Esophagus (tissue), 2 donors: ENCODE measurements at regions not wholly inside any gene's neighbourhood (a gene's known extent, or its start where the extent isn't known, plus 50 kb on each side); places are given as distances from the start of the nearest gene placed in this dataset.
"Not testable (repeated sequence)": the region's sequence is repeated elsewhere in the genome, so short reads cannot be mapped to it uniquely, and the experiment has no call there.

Experiments used
- H3K27ac ChIP-seq, 2 donors: one replicate each; pipeline ENCODE4 v1.5.1; 2013; ENCODE audit warnings: low read depth in 2 of 2, mild to moderate bottlenecking in 2 of 2, inconsistent platforms in 1 of 2, low read length in 1 of 2, moderate library complexity in 1 of 2
- H3K27me3 ChIP-seq, 2 donors: one replicate each; pipeline ENCODE4 v1.6.1; 2013; ENCODE audit warnings: low read length in 2 of 2, control low read depth in 1 of 2, mild to moderate bottlenecking in 1 of 2; ENCODE audit not compliant: insufficient read depth in 2 of 2, control insufficient read depth in 1 of 2
- H3K36me3 ChIP-seq, 2 donors: one replicate each; pipeline ENCODE4 v1.6.1; 2013; ENCODE audit warnings: low read length in 1 of 2; ENCODE audit not compliant: control insufficient read depth in 2 of 2, insufficient read depth in 2 of 2
- H3K4me1 ChIP-seq, 2 donors: one replicate each; pipeline ENCODE4 v1.6.1; 2013; ENCODE audit warnings: low read length in 1 of 2; ENCODE audit not compliant: control insufficient read depth in 2 of 2, insufficient read depth in 2 of 2
- H3K4me3 ChIP-seq, 2 donors: one replicate each; pipeline ENCODE4 v1.5.1; 2013; ENCODE audit warnings: low read length in 2 of 2, mild to moderate bottlenecking in 2 of 2, low read depth in 1 of 2, moderate library complexity in 1 of 2
- H3K9me3 ChIP-seq, 2 donors: one replicate each; pipeline ENCODE4 v1.6.1; 2013; ENCODE audit warnings: mild to moderate bottlenecking in 2 of 2, low read depth in 1 of 2, low read length in 1 of 2, moderate library complexity in 1 of 2; ENCODE audit not compliant: control insufficient read depth in 2 of 2, insufficient read depth in 1 of 2
- WGBS, 2 donors: extraction: QIAGEN DNeasy Blood & Tissue Kit; methylation state at CpG; one replicate each; pipeline ENCODE4 v1.1.7; 2013; 5-methylcytosine and 5-hydroxymethylcytosine counted together
- donor health status: healthy with polysubstance abuse.
- donor health status: Bipolar disorder and iron deficiency.

DNA sequence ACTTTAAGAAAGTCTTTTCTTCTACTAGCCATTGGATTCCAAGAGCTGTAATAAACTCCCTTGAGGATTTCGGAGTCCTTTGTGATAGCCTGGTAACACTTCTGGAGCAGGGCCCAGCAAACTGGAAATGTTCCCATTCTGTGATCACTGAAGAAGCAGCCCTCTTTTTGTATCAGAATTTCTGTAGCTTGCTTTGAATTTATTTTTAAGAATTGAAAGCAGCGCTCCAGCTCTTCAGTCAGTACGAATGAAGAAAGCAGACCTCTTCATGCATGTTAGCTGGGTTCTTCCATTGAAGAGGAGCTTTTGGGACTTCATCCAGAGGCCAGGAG, 141.5 kb downstream of the AKAP11 start:
- 62 to 63% methylated on average over 3 of the region's 3 CpGs for WGBS, 2 donors
- Histone ChIP-seq H3K27me3 (no peaks in the 10 kb centered on the region), H3K27ac (no peak overlapping the region), H3K4me3 (no peak overlapping the region), H3K36me3 (no peaks in the 10 kb centered on the region), H3K4me1 (no peaks in the 10 kb centered on the region), H3K9me3 (no peaks in the 10 kb centered on the region)

DNA sequence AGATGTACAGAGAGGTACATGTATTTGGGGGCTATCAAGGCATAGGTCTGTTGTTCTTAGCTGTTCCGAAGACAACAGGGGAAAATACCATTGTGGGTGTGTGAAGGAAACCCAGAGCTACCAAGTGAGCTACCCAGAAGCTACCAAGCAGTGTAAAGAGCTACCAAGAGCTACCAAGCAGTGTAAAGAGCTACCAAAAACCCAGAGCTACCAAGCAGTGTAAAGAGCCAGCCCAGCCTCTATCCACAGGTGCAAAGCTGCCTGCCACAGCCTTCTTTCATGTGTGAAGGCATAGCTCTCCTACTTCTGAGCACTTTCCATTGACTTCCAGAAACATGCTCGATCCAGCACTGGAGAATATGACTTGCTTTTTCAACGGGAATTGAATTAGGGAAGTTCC, 145.7 kb downstream of the AKAP11 start:
- Histone ChIP-seq H3K4me1 (no peaks in the 10 kb centered on the region), H3K4me3 (no peak overlapping the region), H3K27ac (no peak overlapping the region), H3K36me3 (no peaks in the 10 kb centered on the region), H3K27me3 (no peaks in the 10 kb centered on the region), H3K9me3 (no peaks in the 10 kb centered on the region)
- WGBS, 2 donors, result 78 to 80% methylated on average over 3 of the region's 3 CpGs

DNA sequence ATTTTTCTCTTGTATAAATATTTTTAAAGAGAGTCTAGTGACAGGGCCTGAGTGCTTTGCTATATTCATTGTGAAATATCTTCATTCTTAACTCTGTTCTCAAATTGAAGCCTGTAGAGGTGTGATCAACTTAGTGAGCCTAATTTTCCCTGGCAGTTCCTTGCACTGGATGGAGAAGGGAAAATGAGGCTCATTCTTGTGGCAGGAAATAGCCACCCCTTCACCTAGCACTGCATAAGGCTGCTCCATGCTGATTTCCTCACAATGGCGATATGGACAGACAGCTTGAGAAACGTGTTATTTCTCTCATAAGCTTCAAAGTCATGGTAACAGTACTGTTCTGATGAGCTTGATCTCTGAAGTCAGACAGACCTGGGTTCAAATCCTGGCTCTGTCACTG, 146.2 kb downstream of the AKAP11 start:
- Histone ChIP-seq H3K9me3 (no peaks in the 10 kb centered on the region), H3K4me3 (no peak overlapping the region), H3K27me3 (no peaks in the 10 kb centered on the region), H3K4me1 (no peaks in the 10 kb centered on the region), H3K36me3 (no peaks in the 10 kb centered on the region), H3K27ac (no peak overlapping the region)
- 70 to 79% methylated on average over 2 of the region's 2 CpGs for WGBS, 2 donors

DNA sequence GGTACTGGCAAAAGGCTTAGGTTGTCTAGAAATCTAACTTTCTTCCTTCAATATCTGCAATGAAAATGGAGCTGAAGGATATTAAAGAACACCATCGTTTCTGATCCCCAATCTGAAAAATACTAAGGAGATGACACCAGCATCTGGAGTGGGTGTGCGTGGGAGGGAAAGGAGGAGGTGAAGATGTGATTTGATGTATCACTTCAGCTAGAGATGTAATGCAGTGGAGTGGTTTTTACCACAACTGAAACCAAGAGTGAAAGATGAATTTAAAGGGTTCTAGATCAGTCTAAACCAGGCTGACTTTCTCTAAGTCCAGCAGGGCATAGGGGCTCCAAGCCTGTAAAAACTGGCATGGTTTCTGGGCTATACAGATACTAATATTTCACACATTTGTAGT, 148.4 kb downstream of the AKAP11 start:
- H3K36me3 ChIP-seq, result no peaks in the 10 kb centered on the region
- H3K27me3 ChIP-seq, result no peaks in the 10 kb centered on the region
- no peaks in the 10 kb centered on the region for H3K9me3 ChIP-seq
- H3K4me1 ChIP-seq, result no peaks in the 10 kb centered on the region
- H3K4me3 ChIP-seq, result no peak overlapping the region
- H3K27ac ChIP-seq, result no peak overlapping the region
- WGBS, 2 donors, result 73 to 77% methylated on average over 2 of the region's 2 CpGs

DNA sequence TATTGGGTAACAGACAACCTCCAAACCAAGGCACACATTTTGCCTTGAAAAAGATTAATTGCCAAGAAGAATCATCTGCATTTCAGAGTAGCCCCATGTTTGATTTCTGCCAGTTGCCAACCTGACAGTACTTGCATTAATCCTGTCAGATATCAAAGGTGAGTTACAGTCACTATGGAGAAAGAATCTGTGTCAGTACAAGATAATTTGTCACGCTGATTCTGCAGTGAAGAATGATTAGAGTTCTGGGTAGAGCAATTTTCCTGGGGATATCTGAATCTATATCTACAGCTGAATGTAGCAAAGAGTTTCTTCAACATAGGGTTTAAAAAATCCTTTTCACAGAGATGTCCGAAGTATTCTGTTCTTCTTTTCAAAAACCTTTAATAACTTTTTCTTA, 150.7 kb downstream of the AKAP11 start:
- WGBS, 2 donors, result 78 to 87% methylated on average over 2 of the region's 2 CpGs
- no peak overlapping the region for H3K27ac ChIP-seq

DNA sequence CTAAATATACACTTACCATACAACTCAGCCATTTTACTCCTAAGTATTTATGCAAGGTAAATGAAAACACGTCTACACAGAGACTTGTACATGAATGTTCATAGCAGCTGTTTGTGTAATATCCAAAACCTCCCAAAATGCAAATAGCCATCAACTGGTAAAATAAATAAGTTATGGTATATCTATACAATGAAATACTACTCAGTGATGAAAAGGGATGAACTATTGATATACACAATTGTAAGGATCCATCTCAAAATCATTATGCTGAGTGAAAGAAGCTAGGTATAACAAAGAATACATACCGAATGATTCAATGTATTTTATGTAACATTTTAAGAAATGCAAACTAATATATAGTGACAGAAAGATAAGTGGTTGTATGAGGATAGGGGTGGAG, 149.8 kb upstream of the TNFSF11 start:
- 91 to 97% methylated on average over 2 of the region's 2 CpGs for WGBS, 2 donors
- H3K4me1 ChIP-seq, result no peaks in the 10 kb centered on the region
- no peaks in the 10 kb centered on the region for H3K9me3 ChIP-seq
- H3K36me3 ChIP-seq, result no peaks in the 10 kb centered on the region
- H3K27ac ChIP-seq, result no peak overlapping the region
- no peak overlapping the region for H3K4me3 ChIP-seq
- no peaks in the 10 kb centered on the region for H3K27me3 ChIP-seq

More for the DNA sequence above, 150.7 kb downstream of the AKAP11 start:
- Histone ChIP-seq H3K27me3 (no peaks in the 10 kb centered on the region), H3K4me3 (no peak overlapping the region), H3K4me1 (no peaks in the 10 kb centered on the region), H3K9me3 (no peaks in the 10 kb centered on the region), H3K36me3 (no peaks in the 10 kb centered on the region)

DNA sequence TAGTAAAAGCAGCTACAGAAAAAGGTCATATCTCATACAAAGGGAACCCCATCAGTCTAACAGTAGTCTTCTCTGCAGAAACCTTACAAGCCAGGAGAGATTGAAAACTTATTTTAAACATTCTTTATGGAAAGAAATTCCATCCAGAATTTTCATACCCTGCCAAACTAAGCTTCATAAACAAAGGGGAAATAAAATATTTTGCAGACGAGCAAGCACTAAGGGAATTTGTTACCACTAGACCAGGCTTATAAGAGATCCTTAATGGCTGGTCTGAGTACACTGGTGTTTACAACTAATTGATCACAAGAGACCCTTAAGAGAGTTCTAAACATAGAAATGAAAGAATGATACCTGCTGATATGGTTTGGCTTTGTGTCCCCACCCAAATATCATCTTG, 128.6 kb upstream of the TNFSF11 start:
- Histone ChIP-seq H3K4me1 (no peaks in the 10 kb centered on the region), H3K36me3 (no peaks in the 10 kb centered on the region), H3K4me3 (no peak overlapping the region), H3K9me3 (peaks cover 0 to 2% of the 10 kb centered on the region in 2 donors), H3K27ac (no peak overlapping the region), H3K27me3 (no peaks in the 10 kb centered on the region)
- WGBS, 2 donors, result 88 to 95% methylated on average over 1 of the region's 1 CpG

DNA sequence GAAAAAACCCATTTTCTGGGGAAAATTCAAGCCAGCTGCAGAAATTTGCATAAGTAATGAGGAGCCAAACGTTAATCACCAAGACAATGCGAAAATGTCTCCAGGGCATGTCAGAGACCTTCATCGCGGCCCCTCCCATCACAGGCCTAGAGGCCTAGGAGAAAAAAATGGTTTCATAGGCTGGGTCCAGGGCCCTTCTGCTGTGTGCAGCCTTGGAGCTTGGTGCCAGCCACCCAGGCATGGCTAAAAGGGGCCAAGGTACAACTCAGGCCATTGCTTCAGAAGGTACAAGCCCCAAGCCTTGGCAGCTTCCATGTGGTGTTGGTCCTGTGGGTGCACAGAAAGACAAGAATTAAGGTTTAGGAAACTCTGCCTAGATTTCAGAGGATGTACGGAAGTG, 127.4 kb upstream of the TNFSF11 start:
- not testable (repeated sequence) for H3K27me3 ChIP-seq, H3K36me3 ChIP-seq
- 88 to 90% methylated on average over 5 of the region's 5 CpGs for WGBS, 2 donors

DNA sequence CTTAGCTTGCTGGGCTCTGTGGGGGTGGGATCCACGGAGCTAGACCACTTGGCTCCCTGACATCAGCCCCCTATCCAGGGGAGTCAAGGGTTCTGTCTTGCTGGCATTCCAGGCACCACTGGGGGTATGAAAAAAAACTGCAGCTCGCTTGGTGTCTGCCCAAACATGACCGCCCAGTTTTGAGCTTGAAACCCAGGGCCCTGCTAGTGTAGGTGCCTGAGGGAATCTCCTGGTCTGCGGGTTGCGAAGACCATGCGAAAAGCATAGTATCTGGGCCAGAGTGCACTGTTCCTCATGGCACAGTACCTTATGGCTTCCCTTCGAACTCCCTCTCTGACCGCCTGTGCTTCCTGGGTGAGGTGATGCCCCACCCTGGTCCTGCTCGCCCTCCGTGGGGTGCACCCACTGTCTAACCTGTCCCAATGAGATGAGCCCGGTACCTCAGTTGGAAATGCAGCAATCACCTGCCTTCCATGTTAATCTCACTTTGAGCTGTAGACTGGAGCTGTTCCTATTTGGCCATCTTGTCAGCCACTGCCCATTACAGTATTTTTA, 120.8 kb upstream of the TNFSF11 start:
- no peak overlapping the region for H3K4me3 ChIP-seq
- H3K36me3 ChIP-seq, result no peaks in the 10 kb centered on the region
- no peaks in the 10 kb centered on the region for H3K27me3 ChIP-seq
- no peaks in the 10 kb centered on the region for H3K9me3 ChIP-seq
- no peaks in the 10 kb centered on the region for H3K4me1 ChIP-seq
- H3K27ac ChIP-seq, result no peak overlapping the region
- WGBS, 2 donors, result 93 to 96% methylated on average over 11 of the region's 11 CpGs

More for the DNA sequence above, 127.4 kb upstream of the TNFSF11 start:
- H3K27ac ChIP-seq, H3K9me3 ChIP-seq, H3K4me3 ChIP-seq, H3K4me1 ChIP-seq: not testable (repeated sequence)

DNA sequence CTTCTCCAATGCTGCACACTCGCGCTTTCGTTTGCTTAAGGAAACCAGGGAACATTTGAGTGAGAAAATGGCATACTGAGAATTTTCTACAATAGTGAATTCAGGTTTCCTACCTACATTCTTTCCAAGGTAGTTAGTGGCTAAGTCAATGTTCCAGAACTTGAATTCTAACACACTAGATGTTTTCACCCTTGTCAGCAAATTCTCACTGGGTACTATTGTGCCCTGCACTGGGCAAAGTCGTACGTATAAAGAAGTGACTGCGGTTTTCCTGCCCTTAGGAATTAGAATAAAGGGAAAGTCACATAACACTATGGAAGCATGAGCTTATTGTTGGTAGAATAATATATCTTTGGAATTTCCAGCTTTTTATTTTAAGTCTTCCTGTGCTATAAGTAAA, 119.2 kb upstream of the TNFSF11 start:
- Histone ChIP-seq H3K9me3 (no peaks in the 10 kb centered on the region), H3K27ac (no peak overlapping the region), H3K4me1 (no peaks in the 10 kb centered on the region), H3K36me3 (no peaks in the 10 kb centered on the region), H3K4me3 (no peak overlapping the region), H3K27me3 (no peaks in the 10 kb centered on the region)
- WGBS, 2 donors, result 85 to 97% methylated on average over 6 of the region's 6 CpGs
